Left cardiac atrium (tissue), 4 donors: ENCODE measurements at regions not wholly inside any gene's neighbourhood (a gene's known extent, or its start where the extent isn't known, plus 50 kb on each side); places are given as distances from the start of the nearest gene placed in this dataset.
"Not testable (repeated sequence)": the region's sequence is repeated elsewhere in the genome, so short reads cannot be mapped to it uniquely, and the experiment has no call there.

Experiments used
- ATAC-seq, 2 donors: fragments of 200-7000 bp; cut with Tn5 transposase; one replicate each; pipeline ENCODE4 v1.9.1; 2020; ENCODE audit warnings: mild to moderate bottlenecking in 2 of 2, moderate library complexity in 2 of 2
- DNase-seq: peaks from one replicate; pipeline ENCODE4 v3.0.0-alpha.2; 2020
- intact Hi-C, 2 donors: fragments of 100-400 bp; cut with DNase I; formaldehyde crosslinking; loops; one replicate each; pipeline versions ENCODE4 v1.14.1 to v1.15.1; 2022 to 2023
- donor health status: DM: no; HTN: yes; CAD: no.
- donor health status: DM: no; HTN: yes; CAD: no; lungs with severe emphysema.
- donor health status: DM: yes; HTN: yes; CAD: no.
- donor health status: Dilated cardiomyopathy.

DNA sequence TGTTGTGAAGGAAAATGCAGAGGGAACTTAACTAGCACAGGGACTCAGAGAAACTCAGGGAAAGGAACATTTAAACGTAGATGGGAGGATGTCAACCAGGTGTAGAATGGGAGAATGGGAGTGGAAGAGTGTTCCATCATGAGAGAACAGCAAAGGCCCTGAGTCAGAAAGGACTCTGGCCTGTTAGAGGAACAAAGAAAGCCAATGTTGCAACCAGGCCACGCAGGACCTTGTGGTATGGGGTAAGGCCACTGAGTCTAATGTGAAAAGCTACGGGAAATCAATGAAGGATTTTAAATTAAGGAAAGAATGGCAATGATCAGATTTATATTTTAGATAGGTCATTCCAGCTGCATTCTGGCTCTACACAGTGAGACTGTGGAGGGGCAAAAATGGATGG is 163.9 kb upstream of the NBPF9 start:
- DNase-seq, intact Hi-C loops: not testable (repeated sequence)
- peak in 1 of 2 donors; percentile 45 for ATAC-seq

DNA sequence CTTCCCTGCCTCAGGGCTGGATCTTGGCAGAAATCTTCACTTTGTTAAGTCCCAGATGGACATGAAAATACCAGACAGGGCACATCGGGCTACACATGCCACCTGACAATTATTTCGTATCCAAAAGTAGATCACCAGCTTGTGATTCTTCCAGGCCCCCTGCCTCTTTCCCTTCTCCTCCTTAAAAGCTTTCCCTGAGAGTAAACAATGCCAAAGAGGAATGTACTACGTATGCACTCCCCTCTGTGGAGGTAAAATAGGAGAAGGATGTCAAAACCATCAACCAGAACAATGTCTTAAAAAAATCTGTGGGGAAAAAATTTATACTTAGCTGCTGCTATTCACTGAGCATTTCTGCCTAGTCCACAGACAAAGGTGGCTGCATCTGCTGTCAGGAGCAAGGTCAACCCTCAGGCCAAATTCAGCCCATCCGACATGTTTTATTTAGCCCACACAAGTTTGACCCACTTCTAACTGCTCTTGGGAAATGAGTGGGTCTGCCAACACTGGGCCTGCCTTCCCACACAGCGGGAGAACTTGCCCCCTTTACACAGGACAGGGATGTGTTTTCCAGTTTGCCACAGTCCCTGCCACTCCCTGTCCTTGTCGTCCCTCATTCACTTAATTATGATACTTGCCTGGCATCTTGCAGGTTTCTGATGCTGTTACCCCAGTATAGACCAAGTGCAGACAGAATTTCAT is 165.8 kb upstream of the NBPF9 start:
- DNase-seq, intact Hi-C loops: not testable (repeated sequence)
- ATAC-seq: peak; percentile 38 to 55

DNA sequence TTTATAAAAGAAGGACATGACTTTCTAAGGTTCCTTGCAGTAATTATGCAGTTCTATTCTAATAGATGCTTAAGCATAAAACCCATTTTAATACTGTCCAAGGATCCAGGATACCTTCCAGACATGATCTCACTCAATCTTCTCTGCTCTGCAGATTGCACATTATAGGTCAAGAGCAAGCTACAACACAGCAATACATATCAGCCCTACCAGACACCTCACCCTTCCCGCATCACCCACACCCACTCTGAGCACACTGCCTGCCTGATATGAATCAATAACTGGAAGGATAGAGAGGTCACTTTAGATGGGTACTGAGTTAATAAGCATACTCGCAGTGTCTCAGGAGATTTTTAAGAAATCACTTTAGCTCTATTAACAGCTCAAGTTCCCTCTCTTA is 166.5 kb upstream of the NBPF9 start:
- intact Hi-C loops, DNase-seq: not testable (repeated sequence)
- ATAC-seq: peak in 1 of 2 donors; percentile 47

DNA sequence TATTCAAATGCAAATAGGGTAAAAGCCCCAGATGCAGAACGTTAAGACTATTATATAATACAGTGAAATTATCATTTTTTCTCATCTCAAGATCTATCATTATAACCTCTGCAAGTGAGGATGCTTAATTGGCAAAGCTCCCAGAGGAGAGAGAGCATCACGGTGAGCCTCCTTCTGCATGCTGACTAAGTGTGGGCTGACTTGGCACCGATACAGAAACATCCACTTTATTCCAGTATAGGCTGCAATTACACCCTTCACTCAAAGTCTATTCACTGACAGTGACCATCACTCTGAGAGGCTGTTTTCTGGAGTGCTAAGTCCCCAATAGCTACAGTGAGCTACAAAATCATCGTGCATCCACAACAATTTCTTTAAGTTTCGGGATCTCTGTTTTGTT is 171.1 kb upstream of the NBPF9 start:
- ATAC-seq: peak in 1 of 2 donors; percentile 83
- intact Hi-C loops, DNase-seq: not testable (repeated sequence)

DNA sequence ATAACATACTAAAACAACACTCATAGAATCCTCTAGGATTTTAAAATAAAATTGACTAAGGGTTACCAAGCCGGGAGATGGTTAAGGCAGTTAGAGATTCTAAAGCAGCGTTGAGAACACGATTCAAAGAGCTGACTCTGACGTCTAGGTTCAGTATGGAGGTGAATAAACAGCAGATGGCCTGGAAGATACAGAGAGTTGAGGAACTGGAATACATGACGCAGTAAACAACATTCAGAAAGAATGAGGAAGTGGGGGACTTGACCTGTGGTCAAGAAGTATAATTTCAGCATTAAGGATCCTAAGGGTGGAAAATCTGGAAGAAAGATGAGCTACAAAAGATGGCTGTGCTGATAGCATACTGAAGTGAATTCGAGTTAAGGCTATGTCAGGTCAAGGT is 172.5 kb upstream of the NBPF9 start:
- ATAC-seq: peak; percentile 21 to 22
- intact Hi-C loops, DNase-seq: not testable (repeated sequence)

DNA sequence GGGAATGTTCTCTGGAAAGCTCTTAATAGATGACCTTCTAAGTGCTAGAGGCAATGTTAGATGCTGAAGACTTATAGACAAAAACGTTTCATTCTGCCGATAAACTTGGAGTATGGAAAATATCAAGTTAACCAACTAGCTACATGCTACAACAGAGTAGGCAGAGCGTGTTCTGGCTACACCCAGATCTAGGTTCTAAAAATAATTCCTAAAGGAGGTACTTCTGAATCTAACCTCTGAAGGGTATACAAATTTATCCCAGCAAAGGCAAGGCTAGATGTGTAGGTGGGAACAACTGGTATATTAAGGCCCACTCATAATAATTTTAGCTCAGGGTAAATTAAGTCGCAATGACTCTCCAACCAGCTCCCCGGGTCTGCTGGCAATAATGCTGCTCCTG is 173.1 kb upstream of the NBPF9 start:
- DNase-seq, intact Hi-C loops: not testable (repeated sequence)
- ATAC-seq: peak; percentile 30 to 62

DNA sequence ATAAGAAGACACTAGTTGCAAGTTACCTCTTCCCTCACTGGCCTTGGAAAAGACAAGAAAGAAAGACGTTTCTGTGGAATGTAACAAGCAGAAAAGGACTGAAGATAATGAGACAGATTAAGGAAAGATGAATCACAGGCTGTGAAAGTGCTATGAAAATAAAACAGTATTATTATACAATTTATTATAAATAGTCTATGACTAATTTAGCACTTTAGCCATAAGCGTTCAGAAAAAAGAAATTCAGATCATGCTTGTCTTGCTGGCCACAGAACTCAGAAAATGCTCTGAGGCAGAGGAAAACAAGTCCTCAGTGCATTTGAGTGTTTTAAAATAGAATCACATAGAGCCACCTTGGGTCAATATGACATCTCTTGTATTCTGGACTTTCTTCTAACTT is 174.8 kb upstream of the NBPF9 start:
- peak; percentile 19 to 33 for ATAC-seq
- intact Hi-C loops, DNase-seq: not testable (repeated sequence)

DNA sequence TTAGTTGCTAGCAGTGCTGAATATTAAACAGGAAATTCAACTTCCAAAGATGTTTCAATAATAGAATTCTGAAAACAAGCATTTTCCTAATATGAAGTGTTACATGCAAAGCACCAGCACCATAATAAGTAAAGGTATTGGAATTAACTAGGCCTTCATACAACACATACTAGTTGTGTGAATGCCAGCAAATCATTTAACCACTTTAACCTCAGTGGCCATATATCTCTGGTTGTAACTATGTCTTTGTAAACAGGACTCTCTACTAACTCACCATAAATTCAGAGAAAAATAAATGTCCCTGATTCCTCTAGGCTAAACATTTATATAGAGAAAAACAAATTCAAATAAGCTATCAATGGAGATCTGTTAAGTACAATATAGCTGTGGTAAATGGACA is 175.7 kb upstream of the NBPF9 start:
- intact Hi-C loops, ATAC-seq, DNase-seq: not testable (repeated sequence)

DNA sequence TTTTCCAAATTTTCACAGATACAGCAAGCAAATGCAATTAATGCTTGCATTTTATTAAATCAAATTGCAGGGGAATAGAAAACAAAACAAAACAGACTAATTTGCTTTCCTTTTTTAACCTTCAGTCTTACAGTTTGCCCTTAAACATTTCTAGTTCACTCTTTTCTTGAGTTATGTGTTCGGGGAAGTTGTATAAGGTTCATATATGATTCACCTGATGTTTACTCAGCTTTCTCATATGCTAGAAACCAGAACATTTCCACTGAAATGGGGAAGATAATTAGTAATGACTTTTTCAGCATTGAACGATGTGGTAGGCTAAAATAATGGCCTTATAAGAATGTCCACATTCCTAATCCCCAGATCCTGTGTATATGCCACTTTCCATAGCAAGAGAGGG is 176.2 kb upstream of the NBPF9 start:
- ATAC-seq, intact Hi-C loops, DNase-seq: not testable (repeated sequence)

DNA sequence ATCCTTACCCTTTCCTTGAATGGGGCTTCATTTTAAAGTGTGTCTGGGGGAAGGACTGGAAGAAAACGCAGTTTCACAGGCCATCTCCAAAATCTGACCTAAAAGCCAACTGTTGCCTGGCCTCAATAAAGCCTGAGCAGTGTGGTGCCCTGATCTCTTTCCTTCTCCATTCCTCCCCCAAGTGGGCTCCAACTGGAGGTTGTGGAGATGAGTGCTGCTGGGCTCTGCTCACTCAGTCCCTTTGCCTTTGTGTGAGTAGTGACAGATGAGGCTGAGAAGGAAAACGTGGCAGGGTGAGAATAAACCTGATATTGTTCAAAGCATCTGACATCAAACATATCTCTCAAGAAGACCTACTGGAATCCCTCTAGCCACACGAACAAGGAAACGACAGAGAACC is 181.4 kb upstream of the NBPF9 start:
- ATAC-seq: peak; percentile 49 to 55
- intact Hi-C loops, DNase-seq: not testable (repeated sequence)

DNA sequence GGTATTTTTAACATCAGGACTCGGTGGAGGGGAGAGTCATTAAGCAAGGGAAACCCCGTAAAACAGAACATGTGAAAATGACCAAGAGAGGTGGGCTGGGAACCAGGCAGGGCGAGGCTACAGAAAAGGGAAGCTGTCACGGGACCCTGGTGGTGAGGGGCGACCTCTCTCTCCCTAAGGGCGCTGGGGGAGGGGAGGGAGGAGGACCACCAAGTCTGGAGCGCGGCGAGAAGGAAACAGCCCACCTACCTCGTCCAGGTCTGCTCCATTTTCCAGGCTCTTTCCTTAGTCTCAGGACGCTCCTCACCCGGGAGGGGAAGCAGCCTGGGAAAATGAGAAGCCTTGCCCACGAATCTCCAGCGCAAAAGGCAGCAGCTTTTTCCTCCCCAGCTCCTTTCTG is 181.9 kb upstream of the NBPF9 start:
- peak; percentile 14 to 36 for ATAC-seq

DNA sequence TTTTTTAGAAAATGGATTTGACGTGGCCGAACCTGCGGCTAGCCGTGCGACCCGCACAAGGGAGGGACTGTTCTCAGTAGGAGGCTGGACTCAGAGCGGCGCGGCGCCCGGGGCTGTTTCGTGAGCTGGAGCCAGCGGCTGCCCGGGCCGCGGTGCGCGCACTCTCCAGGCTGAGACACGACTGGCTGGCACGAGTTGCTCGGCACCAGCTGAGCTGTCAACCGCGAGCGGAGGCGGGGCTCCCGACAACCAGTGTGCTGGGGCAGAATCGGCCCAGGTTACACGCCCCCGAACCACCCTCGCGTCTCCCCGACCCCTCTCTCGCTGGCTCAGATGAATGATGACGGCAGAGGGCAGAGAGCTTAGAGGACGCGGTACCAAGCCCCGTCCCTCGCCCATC is 182.3 kb upstream of the NBPF9 start:
- DNase-seq: peak; percentile 40
- intact Hi-C loops: not testable (repeated sequence)
- ATAC-seq: peak; percentile 95 to 96

More for the DNA sequence above, 181.9 kb upstream of the NBPF9 start:
- intact Hi-C loops, DNase-seq: not testable (repeated sequence)

DNA sequence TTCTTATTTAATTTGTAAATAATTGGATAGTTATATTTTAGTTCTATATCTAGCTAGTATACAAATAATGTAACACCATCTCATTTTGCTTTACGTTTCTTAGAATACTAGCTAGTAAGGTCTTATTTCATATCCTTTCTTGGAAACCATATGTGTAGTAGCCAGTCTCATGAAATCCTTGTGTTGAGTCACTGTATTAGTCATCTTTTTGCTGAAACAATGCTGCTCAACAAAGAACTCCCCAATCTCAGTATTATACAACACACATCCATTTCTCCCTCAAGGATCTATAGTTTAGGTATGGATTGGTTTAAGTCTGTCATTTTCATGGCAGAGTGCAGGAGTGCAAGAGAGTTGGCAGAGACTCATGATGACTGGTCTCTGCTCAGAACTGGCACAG is 185.2 kb upstream of the NBPF9 start:
- ATAC-seq, DNase-seq, intact Hi-C loops: not testable (repeated sequence)

DNA sequence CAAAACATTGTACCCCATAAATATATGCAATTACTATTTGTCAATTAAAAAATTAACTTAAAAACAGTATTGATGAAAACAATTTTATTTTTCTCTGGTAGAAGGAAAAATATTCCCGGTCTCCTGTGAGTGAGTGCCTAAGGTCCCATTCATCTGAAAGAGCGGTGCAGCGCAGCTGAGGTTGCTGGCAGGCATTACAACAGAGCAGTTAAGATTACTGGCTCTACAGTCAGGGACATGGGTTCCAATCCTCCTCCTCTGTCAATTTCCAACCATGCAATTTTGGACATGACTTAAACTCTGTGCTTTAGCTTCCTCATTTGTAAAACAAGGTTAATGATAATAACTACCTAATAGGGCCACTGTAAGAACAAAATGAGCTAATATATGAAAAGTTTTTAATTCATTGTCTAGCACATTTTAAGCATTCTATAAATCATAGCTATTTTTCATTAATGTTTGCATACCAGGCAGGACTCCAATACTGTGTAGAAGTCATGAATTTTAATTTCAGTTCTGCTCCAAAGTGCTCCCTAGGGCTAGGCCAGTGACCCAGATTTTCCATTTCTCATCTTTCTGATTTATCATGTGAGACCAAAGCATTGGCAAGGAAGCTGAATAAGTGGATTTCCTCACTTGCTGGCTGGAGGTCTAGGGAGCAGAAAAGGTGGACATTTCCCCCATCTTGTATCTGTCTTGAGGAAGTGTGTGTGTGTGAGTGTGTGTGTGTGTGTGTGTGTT is 174.2 kb upstream of the NBPF19 start:
- intact Hi-C loops, DNase-seq: not testable (repeated sequence)
- ATAC-seq: peak; percentile 44 to 62

DNA sequence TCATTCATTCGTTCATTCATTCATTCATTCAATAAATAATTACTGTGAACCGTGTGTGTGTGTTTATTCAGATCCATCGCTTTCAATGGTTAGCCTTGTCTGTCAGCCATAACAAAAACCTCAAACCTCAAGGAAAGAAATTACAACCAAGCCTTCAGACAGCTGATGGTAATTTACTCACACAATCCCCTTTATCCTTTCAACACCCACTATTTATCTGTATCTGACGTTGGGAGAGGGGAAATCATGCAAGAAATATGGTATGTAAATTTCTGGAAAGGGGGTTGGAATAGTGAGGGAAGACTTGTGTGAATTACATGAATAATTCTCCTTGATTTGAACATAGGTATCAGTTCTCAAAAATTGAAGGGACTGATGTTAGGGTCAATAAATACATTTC is 173.6 kb upstream of the NBPF19 start:
- ATAC-seq, intact Hi-C loops, DNase-seq: not testable (repeated sequence)

DNA sequence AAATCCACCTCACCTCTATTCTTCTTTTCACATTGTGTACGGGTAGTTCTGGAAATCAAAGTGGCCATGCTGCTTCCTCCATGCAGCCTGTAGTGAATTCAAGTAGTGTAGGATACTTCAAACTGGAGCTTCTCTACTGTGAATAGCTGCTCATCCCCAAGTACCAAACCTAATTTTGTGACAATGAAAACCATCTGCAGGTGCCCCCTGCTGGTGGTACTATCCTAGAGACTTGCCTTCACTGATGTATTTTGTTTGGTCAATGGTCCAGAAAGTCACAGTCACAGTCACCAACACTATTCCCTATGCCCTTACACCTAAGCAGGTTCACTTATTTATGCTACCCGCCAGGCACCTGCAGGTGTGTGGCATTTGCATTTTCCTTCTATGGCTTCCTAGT is 170.0 kb upstream of the NBPF19 start:
- DNase-seq, intact Hi-C loops: not testable (repeated sequence)
- ATAC-seq: peak; percentile 81 to 85

DNA sequence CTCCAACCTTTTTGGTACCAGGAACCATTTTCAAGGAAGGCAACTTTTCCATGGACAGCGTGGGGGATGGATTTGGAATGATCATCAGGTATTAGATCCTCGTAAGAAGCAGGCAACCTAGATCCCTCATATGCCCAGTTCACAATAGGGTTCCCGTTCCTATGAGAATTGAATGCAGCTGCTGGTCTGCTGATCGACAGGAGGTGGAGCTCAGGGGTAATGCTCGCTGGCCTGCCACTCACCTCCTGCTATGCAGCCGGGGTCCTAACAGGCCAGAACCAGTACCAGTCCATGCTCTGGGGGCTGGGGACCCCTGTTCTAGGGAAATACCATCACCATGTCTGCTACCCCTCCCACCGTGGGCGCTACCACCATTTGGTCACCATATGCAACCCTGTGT is 167.2 kb upstream of the NBPF19 start:
- ATAC-seq, DNase-seq, intact Hi-C loops: not testable (repeated sequence)

DNA sequence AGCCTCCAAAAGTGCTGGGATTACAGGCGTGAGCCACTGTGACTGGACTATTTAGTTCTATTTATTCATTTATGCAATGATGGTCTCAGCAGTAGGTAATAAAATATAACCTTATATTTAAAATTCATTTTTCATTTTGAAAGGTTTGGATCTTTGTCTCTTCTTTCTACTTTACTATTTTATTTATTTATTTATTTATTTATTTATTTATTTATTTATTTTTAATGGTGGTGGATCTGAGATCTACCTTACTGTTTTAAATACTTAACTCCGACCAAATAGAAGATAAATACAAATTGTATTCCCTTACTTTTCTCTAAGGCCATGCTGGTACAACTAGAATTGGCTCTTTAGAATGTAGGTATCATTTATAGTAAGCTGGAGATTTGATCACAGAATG is 159.9 kb upstream of the NBPF19 start:
- DNase-seq, intact Hi-C loops, ATAC-seq: not testable (repeated sequence)

DNA sequence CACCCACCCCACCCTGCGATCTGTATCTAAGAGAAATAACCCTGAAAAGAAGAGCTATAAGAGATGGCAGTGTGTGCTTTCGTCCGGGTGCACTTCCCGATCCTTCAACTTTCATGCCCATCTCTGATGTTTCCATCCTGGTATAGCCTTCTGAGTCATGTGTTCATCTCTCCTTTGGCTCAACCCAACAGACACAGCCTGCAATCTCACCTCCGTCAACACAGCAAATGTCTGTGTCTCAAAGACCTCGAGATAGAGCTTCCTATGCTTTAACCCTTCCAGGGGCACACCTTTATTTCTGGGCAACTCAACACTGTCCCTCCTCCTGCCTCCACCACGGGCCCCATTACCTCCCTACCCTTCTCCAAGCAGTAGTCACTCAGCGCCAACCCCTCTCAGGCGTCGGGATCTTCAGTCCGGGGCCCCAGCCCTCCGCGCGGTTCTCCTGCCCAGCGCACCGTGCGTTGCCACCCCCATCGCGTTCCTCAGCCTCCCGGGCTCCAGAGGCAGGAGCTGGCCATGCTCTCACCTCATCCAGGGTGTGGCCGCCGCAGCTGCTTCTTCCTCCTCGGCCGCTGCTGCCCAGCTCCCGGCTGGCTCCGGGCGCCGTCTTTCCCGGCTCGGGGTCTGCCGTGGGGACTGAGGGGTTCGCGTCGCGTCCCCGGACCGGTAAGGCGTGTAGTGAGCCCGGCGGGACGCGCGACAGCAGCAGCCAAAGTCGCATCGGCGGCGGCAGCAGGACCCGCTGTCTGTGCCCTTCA is 153.7 kb upstream of the NBPF19 start:
- intact Hi-C loops, DNase-seq: not testable (repeated sequence)
- ATAC-seq: peak; percentile 19 to 79

DNA sequence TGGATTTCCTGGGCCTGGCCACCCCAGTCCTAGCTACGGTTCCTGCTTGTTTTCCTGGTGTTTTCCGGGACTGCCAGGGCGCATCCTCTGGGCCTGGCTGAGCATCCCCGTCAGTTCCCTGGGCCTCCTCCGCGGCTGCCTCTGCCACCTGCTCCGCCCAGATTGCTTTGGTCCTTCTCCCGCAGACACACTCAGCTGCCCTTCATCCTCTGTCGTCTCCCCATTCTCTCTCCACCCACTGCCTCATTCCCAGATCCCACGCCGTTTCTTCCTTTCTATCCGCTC is 153.2 kb upstream of the NBPF19 start:
- peak in 1 of 2 donors; percentile 50 for ATAC-seq
- DNase-seq, intact Hi-C loops: not testable (repeated sequence)
